ENCODE measurements at regions not wholly inside any gene's neighbourhood (a gene's known extent, or its start where the extent isn't known, plus 50 kb on each side); places are given as distances from the start of the nearest gene placed in this dataset.

- Histone ChIP-seq H3K27me3 (ENCODE audit: insufficient read depth, low read length) (no peaks in the 10 kb centered on the region), H3K9me3 (ENCODE audit: insufficient read depth, low read depth, low read length) (no peaks in the 10 kb centered on the region), H3K4me3 (ENCODE audit: insufficient read depth, low read depth, low read length) (no peak overlapping the region), H3K4me1 (ENCODE audit: insufficient read depth, low read length) (peaks cover 22% of the 10 kb centered on the region), H3K36me3 (ENCODE audit: insufficient read depth, low read length) (no peaks in the 10 kb centered on the region), H3K4me2 (ENCODE audit: low read length) (no peak overlapping the region), H3K79me2 (ENCODE audit: insufficient read depth, low read length) (no peaks in the 10 kb centered on the region), H3K27ac (ENCODE audit: low read depth, low read length) (no peak overlapping the region), H2AFZ (ENCODE audit: low read depth, low read length) (no peak overlapping the region), H3K9ac (ENCODE audit: low read length) (no peak overlapping the region), H4K20me1 (ENCODE audit: insufficient read depth, low read length) (no peaks in the 10 kb centered on the region)
- Mint-ChIP-seq H3K27me3 (ENCODE audit: low read depth, unreplicated experiment) (no peaks in the 10 kb centered on the region), H3K4me3 (ENCODE audit: unreplicated experiment) (no peak overlapping the region), H3K9me3 (ENCODE audit: unreplicated experiment) (no peaks in the 10 kb centered on the region), H3K4me1 (ENCODE audit: low read depth, unreplicated experiment) (peaks cover 10% of the 10 kb centered on the region), H3K36me3 (ENCODE audit: low read depth, unreplicated experiment) (no peaks in the 10 kb centered on the region), H3K27ac (ENCODE audit: unreplicated experiment) (no peak overlapping the region)
- no peak for FAIRE-seq
- no peak for TF ChIP-seq CTCF (IDR thresholded peaks at IDR 0.05; ENCODE audit: insufficient read depth, low read depth, low read length)
- no peak for TF ChIP-seq EZH2 (IDR thresholded peaks at IDR 0.05; ENCODE audit: insufficient read depth, low read length)
- no peak for DNase-seq (ENCODE audit: low read depth)
Observed at GRCh38 chr6:12479451-12479850, 189.3 kb downstream of the EDN1 start.

GRCh38 chr6:12479881-12480280 is 189.7 kb downstream of the EDN1 start:
- DNase-seq (ENCODE audit: low read depth) (peak; percentile 55), FAIRE-seq (no peak)
- Histone ChIP-seq H3K4me2 (ENCODE audit: low read length) (no peak overlapping the region), H3K4me1 (ENCODE audit: insufficient read depth, low read length) (peaks cover 25% of the 10 kb centered on the region), H3K27ac (ENCODE audit: low read depth, low read length) (no peak overlapping the region), H2AFZ (ENCODE audit: low read depth, low read length) (no peak overlapping the region), H3K9ac (ENCODE audit: low read length) (no peak overlapping the region), H3K27me3 (ENCODE audit: insufficient read depth, low read length) (no peaks in the 10 kb centered on the region), H3K79me2 (ENCODE audit: insufficient read depth, low read length) (no peaks in the 10 kb centered on the region), H3K9me3 (ENCODE audit: insufficient read depth, low read depth, low read length) (no peaks in the 10 kb centered on the region), H3K36me3 (ENCODE audit: insufficient read depth, low read length) (no peaks in the 10 kb centered on the region), H4K20me1 (ENCODE audit: insufficient read depth, low read length) (no peaks in the 10 kb centered on the region), H3K4me3 (ENCODE audit: insufficient read depth, low read depth, low read length) (no peak overlapping the region)
- H3K36me3 Mint-ChIP-seq (ENCODE audit: low read depth, unreplicated experiment): no peaks in the 10 kb centered on the region
- no peaks in the 10 kb centered on the region for H3K9me3 Mint-ChIP-seq (ENCODE audit: unreplicated experiment)
- peaks cover 12% of the 10 kb centered on the region for H3K4me1 Mint-ChIP-seq (ENCODE audit: low read depth, unreplicated experiment)
- no peaks in the 10 kb centered on the region for H3K27me3 Mint-ChIP-seq (ENCODE audit: low read depth, unreplicated experiment)
- no peak for TF ChIP-seq EZH2 (IDR thresholded peaks at IDR 0.05; ENCODE audit: insufficient read depth, low read length)
- no peak for TF ChIP-seq CTCF (IDR thresholded peaks at IDR 0.05; ENCODE audit: insufficient read depth, low read depth, low read length)
- no peak overlapping the region for H3K27ac Mint-ChIP-seq (ENCODE audit: unreplicated experiment)
- no peak overlapping the region for H3K4me3 Mint-ChIP-seq (ENCODE audit: unreplicated experiment)

- H3K9me3 Mint-ChIP-seq (ENCODE audit: unreplicated experiment): no peaks in the 10 kb centered on the region
- no peaks in the 10 kb centered on the region for H3K36me3 Mint-ChIP-seq (ENCODE audit: low read depth, unreplicated experiment)
- no peak overlapping the region for H3K4me3 Mint-ChIP-seq (ENCODE audit: unreplicated experiment)
- H3K4me2 ChIP-seq (ENCODE audit: low read length): no peak overlapping the region
- H3K9me3 ChIP-seq (ENCODE audit: insufficient read depth, low read depth, low read length): no peaks in the 10 kb centered on the region
- H3K4me1 Mint-ChIP-seq (ENCODE audit: low read depth, unreplicated experiment): peaks cover 12% of the 10 kb centered on the region
- H3K36me3 ChIP-seq (ENCODE audit: insufficient read depth, low read length): no peaks in the 10 kb centered on the region
- H3K27me3 ChIP-seq (ENCODE audit: insufficient read depth, low read length): no peaks in the 10 kb centered on the region
- H2AFZ ChIP-seq (ENCODE audit: low read depth, low read length): no peak overlapping the region
- H4K20me1 ChIP-seq (ENCODE audit: insufficient read depth, low read length): no peaks in the 10 kb centered on the region
- no peak overlapping the region for H3K9ac ChIP-seq (ENCODE audit: low read length)
- no peak overlapping the region for H3K27ac Mint-ChIP-seq (ENCODE audit: unreplicated experiment)
- H3K27ac ChIP-seq (ENCODE audit: low read depth, low read length): no peak overlapping the region
- no peak overlapping the region for H3K4me3 ChIP-seq (ENCODE audit: insufficient read depth, low read depth, low read length)
- H3K79me2 ChIP-seq (ENCODE audit: insufficient read depth, low read length): no peaks in the 10 kb centered on the region
- H3K4me1 ChIP-seq (ENCODE audit: insufficient read depth, low read length): peaks cover 25% of the 10 kb centered on the region
- DNase-seq (ENCODE audit: low read depth) (no peak), FAIRE-seq (peak; percentile 68)
- H3K27me3 Mint-ChIP-seq (ENCODE audit: low read depth, unreplicated experiment): no peaks in the 10 kb centered on the region
- TF ChIP-seq CTCF (IDR thresholded peaks at IDR 0.05; ENCODE audit: insufficient read depth, low read depth, low read length) (no peak), EZH2 (IDR thresholded peaks at IDR 0.05; ENCODE audit: insufficient read depth, low read length) (no peak)
Observed at GRCh38 chr6:12480379-12480778, 190.2 kb downstream of the EDN1 start.

All from astrocyte (in vitro differentiated cells and primary cell).